Dendritic cell treated with granulocyte-macrophage colony-stimulating factor and Interleukin-4, amounts not matched to agents 40 ng/mL and 50 ng/mL, for 4 days (primary cell): ENCODE measurements at regions not wholly inside any gene's neighbourhood (a gene's known extent, or its start where the extent isn't known, plus 50 kb on each side); places are given as distances from the start of the nearest gene placed in this dataset.
"Not testable (repeated sequence)": the region's sequence is repeated elsewhere in the genome, so short reads cannot be mapped to it uniquely, and the experiment has no call there.

ENCODE experiments used
- H3K27ac Mint-ChIP-seq: one replicate; pipeline ENCODE4 v1.8.0; 2022; ENCODE audit warnings: mild to moderate bottlenecking, mixed read lengths
- H3K27me3 Mint-ChIP-seq: one replicate; pipeline ENCODE4 v1.8.0; 2022; ENCODE audit warnings: mild to moderate bottlenecking, mixed read lengths
- H3K36me3 Mint-ChIP-seq: one replicate; pipeline ENCODE4 v1.8.0; 2022; ENCODE audit warnings: low read depth, mixed read lengths
- H3K4me1 Mint-ChIP-seq: one replicate; pipeline ENCODE4 v1.8.0; 2022; ENCODE audit warnings: low read depth, mixed read lengths
- H3K4me3 Mint-ChIP-seq: one replicate; pipeline ENCODE4 v1.8.0; 2022; ENCODE audit warnings: mild to moderate bottlenecking, moderate library complexity, mixed read lengths
- H3K9me3 Mint-ChIP-seq: one replicate; pipeline ENCODE4 v1.8.0; 2022; ENCODE audit warnings: mixed read lengths
- intact Hi-C: fragments of 100-400 bp; cut with micrococcal nuclease; formaldehyde crosslinking; loops from one replicate; pipeline ENCODE4 v1.15.0; 2022

DNA sequence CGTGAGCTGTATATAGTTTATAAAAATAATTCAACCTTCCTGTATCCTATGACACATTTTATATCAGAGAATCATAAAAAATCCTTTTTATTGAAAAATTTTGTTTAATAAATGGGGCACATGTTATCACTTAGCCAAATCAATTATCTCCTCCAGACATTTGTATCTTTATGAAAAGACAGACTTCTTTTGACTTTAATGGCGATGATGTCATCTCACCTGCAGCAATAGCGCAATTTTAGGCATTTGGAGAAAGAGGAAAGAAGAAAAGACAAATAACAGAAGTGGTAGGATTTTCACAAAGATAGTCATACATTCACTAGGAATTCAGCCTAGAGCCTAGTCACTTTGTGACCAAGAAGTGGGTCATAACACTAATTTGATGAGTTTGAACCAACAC is 444.5 kb downstream of the PREX1 start:
- no peaks in the 10 kb centered on the region for H3K9me3 Mint-ChIP-seq
- H3K27me3 Mint-ChIP-seq = peaks cover 17% of the 10 kb centered on the region
- H3K4me1 Mint-ChIP-seq = no peaks in the 10 kb centered on the region
- intact Hi-C loops = no loop called here
- no peaks in the 10 kb centered on the region for H3K36me3 Mint-ChIP-seq
- no peak overlapping the region for H3K4me3 Mint-ChIP-seq
- H3K27ac Mint-ChIP-seq = no peak overlapping the region

DNA sequence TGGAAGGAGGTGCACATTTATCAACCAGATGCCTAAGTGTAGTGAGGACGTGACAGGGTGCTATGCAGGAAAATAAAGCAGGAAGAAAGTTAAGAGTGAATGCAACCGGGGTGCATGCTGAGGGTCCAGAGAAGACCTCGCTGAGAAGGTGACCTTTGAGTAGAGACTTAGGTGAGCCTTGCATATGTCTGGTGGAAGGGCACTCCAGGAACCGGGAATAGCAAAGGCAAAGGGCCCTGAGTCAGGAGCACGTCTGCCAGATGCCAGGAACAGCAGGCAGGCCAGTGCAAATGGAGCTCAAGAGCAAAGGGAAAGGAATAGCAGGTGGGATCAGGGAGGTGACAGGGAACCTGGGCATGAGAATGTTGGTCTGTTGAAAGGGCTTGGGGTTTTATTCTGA is 445.5 kb downstream of the PREX1 start:
- Mint-ChIP-seq H3K27me3 (peaks cover 18% of the 10 kb centered on the region), H3K9me3 (no peaks in the 10 kb centered on the region), H3K4me1 (no peaks in the 10 kb centered on the region), H3K36me3 (no peaks in the 10 kb centered on the region), H3K4me3 (no peak overlapping the region), H3K27ac (no peak overlapping the region)
- intact Hi-C loops = no loop called here

GRCh38 chr20:48381353-48382120 is 446.3 kb downstream of the PREX1 start:
- Mint-ChIP-seq H3K4me1 (no peaks in the 10 kb centered on the region), H3K4me3 (no peak overlapping the region), H3K27me3 (peaks cover 18% of the 10 kb centered on the region), H3K9me3 (no peaks in the 10 kb centered on the region), H3K36me3 (no peaks in the 10 kb centered on the region), H3K27ac (no peak overlapping the region)
- intact Hi-C loops = no loop called here

GRCh38 chr20:48380661-48381060 is 447.1 kb downstream of the PREX1 start:
- Mint-ChIP-seq H3K4me1 (no peaks in the 10 kb centered on the region), H3K27ac (no peak overlapping the region), H3K4me3 (no peak overlapping the region)

GRCh38 chr20:48378976-48379675 is 448.7 kb downstream of the PREX1 start:
- Mint-ChIP-seq H3K4me3 (no peak overlapping the region), H3K36me3 (no peaks in the 10 kb centered on the region), H3K27me3 (peaks cover 31% of the 10 kb centered on the region), H3K27ac (no peak overlapping the region), H3K9me3 (no peaks in the 10 kb centered on the region), H3K4me1 (no peaks in the 10 kb centered on the region)
- intact Hi-C loops = no loop called here

More at GRCh38 chr20:48380661-48381060, 447.1 kb downstream of the PREX1 start:
- H3K9me3 Mint-ChIP-seq = no peaks in the 10 kb centered on the region
- H3K27me3 Mint-ChIP-seq = peaks cover 25% of the 10 kb centered on the region
- no peaks in the 10 kb centered on the region for H3K36me3 Mint-ChIP-seq
- intact Hi-C loops = no loop called here

GRCh38 chr20:48377940-48378339 is 449.9 kb downstream of the PREX1 start:
- Mint-ChIP-seq H3K36me3 (no peaks in the 10 kb centered on the region), H3K9me3 (no peaks in the 10 kb centered on the region), H3K4me1 (no peaks in the 10 kb centered on the region), H3K4me3 (no peak overlapping the region), H3K27ac (no peak overlapping the region), H3K27me3 (peaks cover 37% of the 10 kb centered on the region)
- intact Hi-C loops = no loop called here

GRCh38 chr20:48375804-48376203 is 452.0 kb downstream of the PREX1 start:
- Mint-ChIP-seq H3K4me1 (no peaks in the 10 kb centered on the region), H3K27ac (no peak overlapping the region), H3K36me3 (no peaks in the 10 kb centered on the region), H3K9me3 (no peaks in the 10 kb centered on the region), H3K4me3 (no peak overlapping the region), H3K27me3 (peaks cover 33% of the 10 kb centered on the region)
- intact Hi-C loops = no loop called here

- Mint-ChIP-seq H3K27ac (no peak overlapping the region), H3K4me3 (no peak overlapping the region)
- intact Hi-C loops = no loop called here
Observed at GRCh38 chr20:48374991-48375595, 452.7 kb downstream of the PREX1 start.

GRCh38 chr20:48374031-48374907 is 453.5 kb downstream of the PREX1 start:
- H3K4me3 Mint-ChIP-seq, intact Hi-C loops, H3K4me1 Mint-ChIP-seq, H3K9me3 Mint-ChIP-seq, H3K27ac Mint-ChIP-seq, H3K36me3 Mint-ChIP-seq: not testable (repeated sequence)
- H3K27me3 Mint-ChIP-seq = peaks cover 34% of the 10 kb centered on the region

More at GRCh38 chr20:48374991-48375595, 452.7 kb downstream of the PREX1 start:
- Mint-ChIP-seq H3K9me3 (no peaks in the 10 kb centered on the region), H3K27me3 (peaks cover 33% of the 10 kb centered on the region), H3K36me3 (no peaks in the 10 kb centered on the region), H3K4me1 (no peaks in the 10 kb centered on the region)

GRCh38 chr20:48373555-48373934 is 454.3 kb downstream of the PREX1 start:
- Mint-ChIP-seq H3K4me3 (no peak overlapping the region), H3K9me3 (no peaks in the 10 kb centered on the region), H3K27ac (no peak overlapping the region), H3K36me3 (no peaks in the 10 kb centered on the region), H3K4me1 (no peaks in the 10 kb centered on the region), H3K27me3 (peaks cover 40% of the 10 kb centered on the region)
- intact Hi-C loops = no loop called here

GRCh38 chr20:48372851-48373554 is 454.8 kb downstream of the PREX1 start:
- H3K27me3 Mint-ChIP-seq = peaks cover 41% of the 10 kb centered on the region
- H3K4me1 Mint-ChIP-seq, H3K9me3 Mint-ChIP-seq, intact Hi-C loops, H3K36me3 Mint-ChIP-seq, H3K27ac Mint-ChIP-seq, H3K4me3 Mint-ChIP-seq: not testable (repeated sequence)

GRCh38 chr20:48371211-48371610 is 456.6 kb downstream of the PREX1 start:
- no peaks in the 10 kb centered on the region for H3K36me3 Mint-ChIP-seq
- H3K9me3 Mint-ChIP-seq = peaks cover 6% of the 10 kb centered on the region
- H3K4me1 Mint-ChIP-seq = no peaks in the 10 kb centered on the region
- peaks cover 48% of the 10 kb centered on the region for H3K27me3 Mint-ChIP-seq
- no peak overlapping the region for H3K27ac Mint-ChIP-seq
- intact Hi-C loops = no loop called here
- no peak overlapping the region for H3K4me3 Mint-ChIP-seq

- H3K4me3 Mint-ChIP-seq, intact Hi-C loops, H3K4me1 Mint-ChIP-seq, H3K27ac Mint-ChIP-seq, H3K36me3 Mint-ChIP-seq: not testable (repeated sequence)
- H3K27me3 Mint-ChIP-seq = peaks cover 32% of the 10 kb centered on the region
- H3K9me3 Mint-ChIP-seq = peaks cover 11% of the 10 kb centered on the region
Observed at GRCh38 chr20:48368580-48369021, 459.2 kb downstream of the PREX1 start.
